SU-DHL-6 (cell line): ENCODE measurements at regions not wholly inside any gene's neighbourhood (a gene's known extent, or its start where the extent isn't known, plus 50 kb on each side); places are given as distances from the start of the nearest gene placed in this dataset.

Source experiments
- CTCF ChIP-seq: fragments of 200-600 bp; sonication (generic); IDR thresholded peaks from one replicate; pipeline ENCODE4 v1.5.1; 2017; ENCODE audit warnings: antibody characterized with exemption, mild to moderate bottlenecking, low read length, moderate library complexity; ENCODE audit not compliant: insufficient read depth, poor library complexity, severe bottlenecking
- EZH2phosphoT487 ChIP-seq: fragments of 200-600 bp; sonication (generic), shearing (Covaris generic); conservative IDR thresholded peaks from 2 replicates; pipeline ENCODE4 v1.6.1; 2018; ENCODE audit warnings: mild to moderate bottlenecking, antibody characterized with exemption, low read length, moderate library complexity, mixed read lengths

GRCh38 chr4:27132497-27132896, 271.9 kb downstream of the STIM2 start:
- no peak for TF ChIP-seq CTCF
- TF ChIP-seq EZH2phosphoT487 = no peak
